ENCODE measurements at regions not wholly inside any gene's neighbourhood (a gene's known extent, or its start where the extent isn't known, plus 50 kb on each side); places are given as distances from the start of the nearest gene placed in this dataset.

DNA sequence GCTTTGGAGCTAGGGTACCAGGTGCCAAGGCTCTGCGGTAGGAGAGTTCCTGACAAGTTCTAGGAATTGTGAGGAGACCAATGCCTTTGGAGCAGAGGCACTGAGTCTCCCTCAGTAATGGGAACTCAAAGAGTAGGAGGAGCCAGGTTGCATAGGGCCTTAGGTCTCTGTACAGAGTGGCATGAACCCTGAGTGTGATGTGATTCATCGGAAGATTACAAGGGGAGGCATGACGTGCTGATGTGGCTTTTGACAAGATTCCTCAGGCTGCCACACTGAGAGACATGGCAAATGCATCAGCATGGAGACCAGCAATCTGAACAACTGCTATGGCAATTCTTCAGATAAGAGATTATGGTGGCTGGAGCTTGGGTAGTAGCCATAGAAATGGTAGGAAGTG is 94.6 kb upstream of the SLC44A3 start:
- TF ChIP-seq POLR2A (IDR thresholded peaks at IDR 0.05), result no peak
- TF ChIP-seq, protein P1, sequence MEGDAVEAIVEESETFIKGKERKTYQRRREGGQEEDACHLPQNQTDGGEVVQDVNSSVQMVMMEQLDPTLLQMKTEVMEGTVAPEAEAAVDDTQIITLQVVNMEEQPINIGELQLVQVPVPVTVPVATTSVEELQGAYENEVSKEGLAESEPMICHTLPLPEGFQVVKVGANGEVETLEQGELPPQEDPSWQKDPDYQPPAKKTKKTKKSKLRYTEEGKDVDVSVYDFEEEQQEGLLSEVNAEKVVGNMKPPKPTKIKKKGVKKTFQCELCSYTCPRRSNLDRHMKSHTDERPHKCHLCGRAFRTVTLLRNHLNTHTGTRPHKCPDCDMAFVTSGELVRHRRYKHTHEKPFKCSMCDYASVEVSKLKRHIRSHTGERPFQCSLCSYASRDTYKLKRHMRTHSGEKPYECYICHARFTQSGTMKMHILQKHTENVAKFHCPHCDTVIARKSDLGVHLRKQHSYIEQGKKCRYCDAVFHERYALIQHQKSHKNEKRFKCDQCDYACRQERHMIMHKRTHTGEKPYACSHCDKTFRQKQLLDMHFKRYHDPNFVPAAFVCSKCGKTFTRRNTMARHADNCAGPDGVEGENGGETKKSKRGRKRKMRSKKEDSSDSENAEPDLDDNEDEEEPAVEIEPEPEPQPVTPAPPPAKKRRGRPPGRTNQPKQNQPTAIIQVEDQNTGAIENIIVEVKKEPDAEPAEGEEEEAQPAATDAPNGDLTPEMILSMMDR (IDR thresholded peaks at IDR 0.05), result no peak

Measured in testis (tissue), 2 donors.